Astrocyte (in vitro differentiated cells and primary cell): ENCODE measurements at regions not wholly inside any gene's neighbourhood (a gene's known extent, or its start where the extent isn't known, plus 50 kb on each side); places are given as distances from the start of the nearest gene placed in this dataset.

Experiments
- CTCF ChIP-seq: IDR thresholded peaks from 2 replicates; pipeline ENCODE4 v1.5.1; 2011; ENCODE audit warnings: low read depth, mild to moderate bottlenecking, inconsistent platforms, low read length, moderate library complexity; ENCODE audit not compliant: insufficient read depth
- EZH2 ChIP-seq: IDR thresholded peaks from 2 replicates; pipeline ENCODE4 v1.6.1; 2012; ENCODE audit warnings: mild to moderate bottlenecking, low read length, inconsistent platforms; ENCODE audit not compliant: insufficient read depth

- no peak for TF ChIP-seq CTCF
- no peak for TF ChIP-seq EZH2
Measured at GRCh38 chr3:74106925-74107324, 482.2 kb upstream of the PDZRN3 start.
